ENCODE measurements at regions not wholly inside any gene's neighbourhood (a gene's known extent, or its start where the extent isn't known, plus 50 kb on each side); places are given as distances from the start of the nearest gene placed in this dataset.

DNA sequence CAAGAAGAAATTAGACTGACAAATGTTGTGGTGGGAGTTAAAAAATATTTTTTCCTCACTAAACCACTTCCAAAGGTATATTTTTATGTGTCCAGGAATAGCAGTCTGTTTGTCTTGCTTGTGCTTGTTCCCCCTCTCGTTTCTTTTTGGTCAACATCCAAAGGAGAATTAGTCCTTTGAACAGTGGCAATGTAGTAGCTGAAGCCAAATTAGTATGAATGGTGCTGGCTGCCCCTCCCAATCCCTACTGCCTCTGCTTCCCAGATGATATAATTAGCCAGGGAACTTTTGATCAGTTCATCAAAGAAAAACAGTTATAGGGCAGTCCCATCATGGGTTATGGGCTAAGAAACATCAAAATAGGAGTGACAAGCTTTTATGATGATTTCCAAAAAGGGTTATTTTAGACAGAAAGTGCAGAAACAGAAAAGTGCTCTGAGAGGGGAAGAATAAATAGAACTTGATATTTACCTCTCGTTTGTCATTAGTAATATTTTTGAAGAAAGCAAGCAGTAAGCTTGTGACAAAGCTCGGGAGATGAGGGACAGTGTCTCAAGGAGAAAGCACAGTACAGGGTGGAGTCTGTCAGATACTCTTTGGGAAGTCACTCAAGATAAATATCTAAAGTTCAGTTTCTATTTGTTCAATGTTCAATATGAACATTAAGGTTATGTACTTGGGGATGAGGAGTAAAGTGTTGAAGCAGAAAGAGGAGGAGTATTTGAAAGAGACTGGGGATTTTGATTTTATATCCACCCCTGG is 239.1 kb downstream of the HLX start:
- no peaks in the 10 kb centered on the region for H3K9me3 ChIP-seq
- H3K4me1 ChIP-seq, result peaks cover 15% of the 10 kb centered on the region
- H3K4me3 ChIP-seq (ENCODE audit: low read depth, low read length), result no peak overlapping the region
- TF ChIP-seq, protein P1, sequence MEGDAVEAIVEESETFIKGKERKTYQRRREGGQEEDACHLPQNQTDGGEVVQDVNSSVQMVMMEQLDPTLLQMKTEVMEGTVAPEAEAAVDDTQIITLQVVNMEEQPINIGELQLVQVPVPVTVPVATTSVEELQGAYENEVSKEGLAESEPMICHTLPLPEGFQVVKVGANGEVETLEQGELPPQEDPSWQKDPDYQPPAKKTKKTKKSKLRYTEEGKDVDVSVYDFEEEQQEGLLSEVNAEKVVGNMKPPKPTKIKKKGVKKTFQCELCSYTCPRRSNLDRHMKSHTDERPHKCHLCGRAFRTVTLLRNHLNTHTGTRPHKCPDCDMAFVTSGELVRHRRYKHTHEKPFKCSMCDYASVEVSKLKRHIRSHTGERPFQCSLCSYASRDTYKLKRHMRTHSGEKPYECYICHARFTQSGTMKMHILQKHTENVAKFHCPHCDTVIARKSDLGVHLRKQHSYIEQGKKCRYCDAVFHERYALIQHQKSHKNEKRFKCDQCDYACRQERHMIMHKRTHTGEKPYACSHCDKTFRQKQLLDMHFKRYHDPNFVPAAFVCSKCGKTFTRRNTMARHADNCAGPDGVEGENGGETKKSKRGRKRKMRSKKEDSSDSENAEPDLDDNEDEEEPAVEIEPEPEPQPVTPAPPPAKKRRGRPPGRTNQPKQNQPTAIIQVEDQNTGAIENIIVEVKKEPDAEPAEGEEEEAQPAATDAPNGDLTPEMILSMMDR (IDR thresholded peaks at IDR 0.05; ENCODE audit: low read depth, low read length), result no peak
- H3K36me3 ChIP-seq, result no peaks in the 10 kb centered on the region
- DNase-seq, result no peak
- no peaks in the 10 kb centered on the region for H3K27me3 ChIP-seq

- no peaks in the 10 kb centered on the region for H3K36me3 ChIP-seq
- no peaks in the 10 kb centered on the region for H3K27me3 ChIP-seq
- H3K4me3 ChIP-seq (ENCODE audit: low read depth, low read length), result no peak overlapping the region
- TF ChIP-seq, protein P1 (IDR thresholded peaks at IDR 0.05; ENCODE audit: low read depth, low read length), result no peak
- H3K4me1 ChIP-seq, result peaks cover 15% of the 10 kb centered on the region
- H3K9me3 ChIP-seq, result no peaks in the 10 kb centered on the region
- no peak for DNase-seq
Measured at GRCh38 chr1:221118938-221119320, 239.7 kb downstream of the HLX start.

DNA sequence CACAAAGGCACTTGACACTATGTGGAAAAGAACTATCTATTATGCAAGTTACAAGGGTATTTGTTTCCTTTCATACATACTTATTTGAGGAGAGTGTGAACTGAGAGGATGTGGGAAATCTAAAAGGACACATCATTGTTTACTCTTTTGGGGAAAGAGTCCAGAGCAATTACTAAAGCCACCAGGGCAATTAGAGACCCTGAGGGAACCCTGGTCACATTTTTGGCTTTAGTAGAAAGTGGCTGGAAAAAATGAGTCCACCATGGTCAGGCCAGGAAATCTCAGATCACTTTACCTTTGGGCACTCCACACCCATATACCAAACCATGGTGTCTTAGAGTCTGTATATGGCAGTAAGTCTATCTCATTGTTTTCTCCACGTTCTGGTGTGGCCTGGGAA is 243.3 kb downstream of the HLX start:
- Histone ChIP-seq H3K27me3 (no peaks in the 10 kb centered on the region), H3K4me3 (ENCODE audit: low read depth, low read length) (no peak overlapping the region), H3K9me3 (no peaks in the 10 kb centered on the region), H3K36me3 (no peaks in the 10 kb centered on the region), H3K4me1 (peaks cover 10% of the 10 kb centered on the region)
- no peak for DNase-seq
- TF ChIP-seq, protein P1 (IDR thresholded peaks at IDR 0.05; ENCODE audit: low read depth, low read length), result no peak

DNA sequence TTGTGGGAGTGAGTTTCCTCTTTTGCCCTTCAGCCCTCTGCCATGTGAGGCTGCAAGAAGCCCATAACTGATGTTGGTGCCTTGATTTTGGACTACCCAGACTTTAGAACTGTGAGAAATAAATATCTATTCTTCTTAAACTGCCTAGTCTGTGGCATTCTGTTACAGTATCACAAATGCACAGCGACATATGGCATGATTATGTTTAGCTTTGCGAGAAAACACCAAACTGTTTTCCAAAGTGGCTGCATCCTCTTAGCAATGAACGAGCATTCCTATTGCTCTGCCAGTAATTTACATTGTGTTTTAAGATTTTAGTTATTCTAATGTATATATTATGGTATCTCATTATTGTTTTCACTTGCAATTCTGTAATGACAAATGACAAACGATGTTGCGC is 246.7 kb downstream of the HLX start:
- DNase-seq, result no peak
- Histone ChIP-seq H3K27me3 (no peaks in the 10 kb centered on the region), H3K4me1 (no peaks in the 10 kb centered on the region), H3K36me3 (no peaks in the 10 kb centered on the region), H3K4me3 (ENCODE audit: low read depth, low read length) (no peak overlapping the region), H3K9me3 (no peaks in the 10 kb centered on the region)
- TF ChIP-seq, protein P1 (IDR thresholded peaks at IDR 0.05; ENCODE audit: low read depth, low read length), result no peak

DNA sequence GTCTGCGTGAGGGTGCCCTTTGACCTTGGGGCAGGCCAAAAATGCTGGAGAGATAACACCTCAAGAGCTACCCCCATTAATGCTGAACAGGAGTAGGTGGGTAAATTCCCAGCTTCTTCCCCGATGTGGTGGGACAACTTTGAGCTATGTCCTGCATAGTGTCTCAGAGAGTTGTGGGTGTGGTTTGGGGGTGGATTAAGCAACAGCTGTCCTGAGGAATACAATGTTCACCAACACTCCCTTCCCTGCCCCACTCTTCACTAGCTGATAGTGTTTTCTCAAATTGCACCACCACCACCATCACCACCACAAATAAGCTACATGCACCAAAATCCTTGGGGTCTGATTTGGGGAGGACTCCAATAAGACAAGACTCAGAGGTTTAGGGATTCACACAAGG is 258.4 kb downstream of the HLX start:
- Histone ChIP-seq H3K4me3 (ENCODE audit: low read depth, low read length) (no peak overlapping the region), H3K27me3 (no peaks in the 10 kb centered on the region), H3K4me1 (no peaks in the 10 kb centered on the region), H3K9me3 (no peaks in the 10 kb centered on the region), H3K36me3 (no peaks in the 10 kb centered on the region)
- TF ChIP-seq, protein P1 (IDR thresholded peaks at IDR 0.05; ENCODE audit: low read depth, low read length), result no peak
- DNase-seq, result no peak

GRCh38 chr1:221138516-221138915 is 259.3 kb downstream of the HLX start:
- Histone ChIP-seq H3K36me3 (no peaks in the 10 kb centered on the region), H3K4me3 (ENCODE audit: low read depth, low read length) (no peak overlapping the region), H3K27me3 (no peaks in the 10 kb centered on the region), H3K9me3 (no peaks in the 10 kb centered on the region), H3K4me1 (no peaks in the 10 kb centered on the region)
- TF ChIP-seq, protein P1 (IDR thresholded peaks at IDR 0.05; ENCODE audit: low read depth, low read length), result no peak
- no peak for DNase-seq
